GM19463 (cell line): ENCODE measurements at regions not wholly inside any gene's neighbourhood (a gene's known extent, or its start where the extent isn't known, plus 50 kb on each side); places are given as distances from the start of the nearest gene placed in this dataset.

Experiments
- ATAC-seq: cut with Tn5 transposase; IDR thresholded peaks from one replicate; pipeline ENCODE4 v1.9.1; 2021; ENCODE audit warnings: mild to moderate bottlenecking, moderate library complexity; ENCODE audit not compliant: unreplicated experiment

- ATAC-seq, result no peak
Observed at GRCh38 chr10:2665772-2666171, 401.6 kb upstream of the PFKP start.

GRCh38 chr10:2660276-2660675 lies 407.1 kb upstream of the PFKP start:
- ATAC-seq, result no peak

DNA sequence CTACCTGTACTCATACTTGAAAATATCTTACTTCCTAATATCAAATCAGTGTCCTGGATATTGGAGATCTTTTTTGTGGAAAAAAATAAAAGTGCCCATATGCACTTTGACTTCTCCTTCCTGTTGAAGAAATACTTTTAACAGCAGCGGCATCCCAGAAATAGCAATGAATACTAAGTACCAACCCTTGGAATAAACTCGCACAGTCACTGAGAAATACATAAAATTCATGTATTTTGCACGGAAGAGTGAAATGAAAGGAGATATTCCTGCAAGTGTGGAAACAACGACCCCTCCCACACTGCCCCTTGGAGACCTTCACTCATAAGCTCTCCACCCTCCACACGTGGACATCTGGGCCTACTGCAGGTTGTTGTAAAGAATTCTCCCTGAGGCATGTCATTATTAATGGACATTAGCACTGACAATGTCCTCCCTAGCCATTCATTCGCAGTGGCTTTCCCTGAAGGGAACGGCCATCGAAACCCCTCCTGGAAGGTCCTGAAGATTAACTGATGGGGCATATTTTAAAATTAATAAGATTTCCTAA lies 407.6 kb upstream of the PFKP start:
- no peak for ATAC-seq

GRCh38 chr10:2658780-2659179 lies 408.6 kb upstream of the PFKP start:
- ATAC-seq, result no peak

DNA sequence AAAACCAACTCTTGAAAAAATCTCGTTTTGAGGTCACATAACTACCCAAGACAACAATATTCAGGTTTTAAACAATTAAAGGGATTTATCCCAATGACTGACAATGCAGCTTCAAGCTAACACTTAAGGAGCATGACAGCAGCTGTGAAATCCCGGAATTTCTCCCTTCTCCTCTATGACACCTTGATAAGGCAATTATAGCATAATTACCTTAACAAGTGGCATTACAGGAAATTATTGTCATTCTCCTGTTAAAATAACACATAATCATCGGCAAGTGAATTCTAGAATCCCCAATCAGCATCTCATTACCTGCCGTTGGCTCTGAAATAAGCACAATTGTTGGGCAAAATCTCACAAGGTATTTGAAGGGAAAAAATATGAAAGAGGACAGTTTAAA lies 417.0 kb upstream of the PFKP start:
- no peak for ATAC-seq

DNA sequence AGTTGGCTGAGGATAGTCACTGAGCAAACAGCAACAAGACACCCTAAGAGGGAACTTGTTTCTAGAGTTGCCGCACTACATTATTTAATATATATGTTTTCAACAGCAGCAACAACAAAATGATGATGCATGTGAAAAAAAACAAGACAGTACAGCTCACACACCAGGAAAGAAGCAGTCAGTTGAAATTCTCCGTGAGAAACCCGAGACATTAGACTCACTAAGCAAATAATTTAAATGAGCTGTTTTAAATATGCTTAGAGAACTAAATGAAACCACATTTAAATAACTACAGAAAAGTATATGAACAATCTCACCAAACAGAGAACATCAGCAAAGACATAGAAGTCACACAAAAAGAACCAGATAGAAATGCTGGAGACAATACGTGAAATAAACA lies 426.3 kb upstream of the PFKP start:
- no peak for ATAC-seq

DNA sequence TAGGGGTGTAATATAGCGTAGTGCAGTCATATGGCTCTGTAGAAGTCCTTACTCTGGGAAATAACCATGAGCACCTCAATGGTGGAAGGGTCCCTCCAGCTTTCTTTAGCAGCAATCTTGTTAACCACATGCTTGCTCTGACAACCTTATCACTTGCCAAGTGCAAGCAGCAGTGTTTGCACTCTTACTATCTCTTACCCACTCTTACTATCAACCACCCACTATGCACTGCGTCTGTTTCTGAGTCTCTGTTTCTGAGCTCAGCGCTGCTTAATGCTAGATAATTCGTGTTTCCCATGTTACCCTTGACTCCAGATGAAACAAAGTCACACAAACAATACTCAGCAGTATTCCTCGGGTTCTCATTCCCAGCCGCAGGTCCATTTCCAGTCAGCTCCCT lies 433.7 kb upstream of the PFKP start:
- no peak for ATAC-seq

- ATAC-seq, result no peak
Observed at GRCh38 chr10:2631557-2632205, 435.7 kb upstream of the PFKP start.

DNA sequence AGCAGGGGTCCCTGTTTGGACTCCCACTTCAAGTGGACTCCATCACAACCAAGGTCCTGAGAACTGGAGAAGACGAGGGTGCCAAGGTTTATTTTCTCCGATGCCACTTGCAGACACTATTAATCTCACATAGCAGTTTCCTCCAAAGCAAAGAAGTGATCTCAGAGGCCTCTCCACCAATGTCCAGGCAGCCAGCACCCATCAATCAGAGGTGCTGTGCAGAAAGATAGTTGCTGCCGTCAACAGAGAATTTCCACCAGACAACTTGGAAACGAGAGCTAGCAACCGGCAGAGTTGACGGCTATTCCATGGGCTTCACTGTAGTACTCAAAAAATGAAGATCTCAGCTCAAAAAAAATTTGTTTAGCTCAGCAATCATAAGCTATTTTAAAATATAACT lies 438.6 kb upstream of the PFKP start:
- ATAC-seq, result no peak

GRCh38 chr10:2627969-2628368 lies 439.4 kb upstream of the PFKP start:
- ATAC-seq, result no peak

- ATAC-seq, result no peak
Observed at GRCh38 chr10:2625094-2625493, 442.3 kb upstream of the PFKP start.

- ATAC-seq, result no peak
Observed at GRCh38 chr10:2623675-2624274, 443.6 kb upstream of the PFKP start.

GRCh38 chr10:2620827-2621521 lies 446.4 kb upstream of the PFKP start:
- no peak for ATAC-seq

- ATAC-seq, result no peak
Observed at GRCh38 chr10:2619916-2620315, 447.4 kb upstream of the PFKP start.

GRCh38 chr10:2619472-2619871 lies 447.9 kb upstream of the PFKP start:
- no peak for ATAC-seq

GRCh38 chr10:2618690-2619089 lies 448.7 kb upstream of the PFKP start:
- ATAC-seq, result no peak

GRCh38 chr10:2616215-2616614 lies 451.1 kb upstream of the PFKP start:
- ATAC-seq, result no peak

DNA sequence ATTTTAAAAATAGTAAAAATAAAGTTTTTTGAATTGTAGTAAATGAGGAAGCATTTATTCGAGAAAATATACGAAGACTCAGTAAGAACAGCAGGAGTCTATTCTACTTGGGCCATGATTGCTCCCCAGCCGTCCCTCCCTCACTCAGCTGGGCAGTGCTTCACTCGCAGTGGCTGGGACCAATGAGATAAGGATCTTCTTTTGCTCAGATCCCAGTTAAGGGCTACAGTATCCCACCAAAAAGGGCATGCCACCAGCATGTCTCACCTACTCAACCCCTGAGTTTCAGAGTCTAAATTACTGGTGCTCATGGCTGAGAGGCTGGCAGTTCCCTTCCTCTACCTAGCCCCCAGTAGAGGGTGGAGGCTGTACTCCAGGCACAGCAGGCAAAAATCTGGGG lies 455.7 kb upstream of the PFKP start:
- ATAC-seq, result no peak

DNA sequence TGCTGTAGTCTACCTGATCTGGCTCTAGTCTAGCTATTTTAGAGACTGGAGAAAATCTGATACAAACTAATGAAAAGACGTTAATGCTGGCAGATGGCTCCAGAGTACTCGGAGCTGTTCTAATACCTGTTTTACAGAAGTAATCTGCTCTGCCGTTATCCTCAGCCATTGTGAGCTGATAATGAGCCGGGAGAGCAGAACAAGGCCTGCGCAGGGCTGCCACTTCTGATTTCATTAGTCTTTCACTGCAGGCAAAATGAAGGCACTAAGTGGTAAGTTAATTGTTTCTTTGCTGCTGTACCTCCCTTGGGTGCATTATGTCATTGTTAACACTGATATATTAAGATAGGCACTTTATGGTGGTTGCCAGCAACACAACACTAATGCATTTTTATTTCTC lies 456.4 kb upstream of the PFKP start:
- ATAC-seq, result no peak

DNA sequence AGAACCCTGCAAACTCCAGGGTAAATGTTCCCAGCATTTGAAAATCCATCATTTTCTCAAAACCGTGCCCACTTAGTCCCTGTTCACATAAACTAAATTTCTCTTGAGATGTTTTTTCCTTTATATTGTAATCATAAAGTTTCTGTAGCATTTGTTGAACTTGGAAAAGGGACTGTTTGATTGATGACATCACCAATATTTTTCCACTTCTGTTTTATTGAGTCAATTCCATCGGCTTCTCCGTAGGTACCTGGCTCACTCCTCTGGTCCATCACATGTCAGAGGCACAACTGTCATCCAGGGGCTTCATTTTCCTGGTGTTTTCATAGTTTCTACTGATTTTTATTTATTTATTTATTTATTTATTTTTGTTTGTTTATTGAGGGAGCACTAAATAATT lies 462.5 kb upstream of the PFKP start:
- ATAC-seq, result no peak

DNA sequence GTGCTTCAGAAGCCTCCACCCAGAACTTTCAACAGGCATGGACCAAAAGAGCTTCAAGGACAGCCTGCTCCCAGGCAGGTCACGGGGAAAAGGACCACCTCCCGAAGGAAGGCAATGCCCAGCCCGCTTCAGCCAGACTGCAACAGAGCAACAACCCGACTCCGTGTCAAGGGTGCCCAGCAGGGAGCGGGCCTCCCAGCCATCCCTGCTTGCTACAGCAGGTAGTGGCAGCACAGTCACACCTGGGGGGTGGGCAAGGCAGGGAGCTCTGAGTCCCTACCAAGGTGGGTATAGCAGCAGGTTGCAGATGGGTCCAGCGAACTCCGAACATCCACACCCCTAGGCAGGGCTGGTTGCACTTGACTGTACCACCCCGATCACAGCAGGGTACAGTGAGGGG lies 467.8 kb upstream of the PFKP start:
- no peak for ATAC-seq
